NCI-H2196 treated with DMSO at 0.1 percent for 48 hours (cell line): ENCODE measurements at regions not wholly inside any gene's neighbourhood (a gene's known extent, or its start where the extent isn't known, plus 50 kb on each side); places are given as distances from the start of the nearest gene placed in this dataset.

Source experiments
- DNase-seq: peaks from one replicate; lab custom pipeline; 2025; ENCODE audit not compliant: unreplicated experiment; lab: John Stamatoyannopoulos, UW

- DNase-seq: no peak
Measured at GRCh38 chr2:12382366-12382765, 334.4 kb upstream of the TRIB2 start.

DNA sequence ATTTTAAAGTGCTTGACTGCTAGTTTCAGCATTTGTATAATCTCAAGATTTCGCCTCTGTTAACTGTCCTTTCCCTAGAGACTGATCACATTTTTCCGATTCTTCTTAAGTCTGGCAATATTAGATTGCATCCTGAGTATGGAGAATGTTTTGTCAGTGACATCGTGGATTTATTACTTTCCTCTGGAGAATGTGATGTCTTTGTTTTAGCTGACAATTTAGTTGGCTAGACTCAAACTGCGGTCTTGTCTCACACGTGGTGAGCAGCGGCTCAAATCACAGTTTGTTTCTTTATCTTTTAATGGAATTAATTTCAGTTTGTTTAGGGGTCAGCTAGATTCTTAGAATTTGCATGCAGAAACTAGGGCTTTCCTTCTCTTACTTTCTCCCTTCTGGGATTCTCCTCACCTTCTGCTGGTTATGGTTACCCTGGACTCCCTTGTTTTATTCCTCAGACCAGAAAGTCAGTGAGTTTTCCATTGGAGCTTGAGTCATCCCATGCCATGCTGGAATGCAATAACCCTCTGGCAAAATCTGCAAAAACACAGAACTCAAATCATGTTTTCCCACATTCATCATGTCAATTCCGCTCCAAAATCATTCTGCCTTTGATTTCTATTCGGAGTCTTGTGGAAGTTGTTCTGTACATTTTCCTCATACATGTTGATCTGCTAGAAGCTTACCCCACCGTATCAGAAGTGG is 327.2 kb upstream of the TRIB2 start:
- DNase-seq: no peak

DNA sequence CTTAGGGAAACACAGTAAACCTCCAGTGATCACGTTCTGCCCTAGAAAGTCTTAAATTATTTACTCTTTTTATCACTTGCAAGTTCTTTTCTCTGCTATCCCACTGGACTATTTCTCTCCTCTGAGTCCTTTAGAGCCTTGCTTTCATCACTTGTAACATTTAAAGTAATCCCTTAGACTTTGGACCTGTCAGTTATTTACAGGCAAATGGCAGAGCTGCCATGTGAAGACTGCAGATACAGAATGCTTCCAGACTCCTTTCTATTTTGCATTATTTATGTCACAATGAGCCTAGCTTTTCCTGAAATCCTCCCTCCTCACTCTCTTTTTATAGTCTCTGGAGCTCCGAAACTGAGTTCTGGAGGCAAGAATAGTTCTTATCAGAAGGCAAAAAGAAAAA is 325.6 kb upstream of the TRIB2 start:
- no peak for DNase-seq

GRCh38 chr2:12396699-12397098 is 320.0 kb upstream of the TRIB2 start:
- no peak for DNase-seq

- DNase-seq: no peak
Measured at GRCh38 chr2:12397854-12398253, 318.9 kb upstream of the TRIB2 start.

DNA sequence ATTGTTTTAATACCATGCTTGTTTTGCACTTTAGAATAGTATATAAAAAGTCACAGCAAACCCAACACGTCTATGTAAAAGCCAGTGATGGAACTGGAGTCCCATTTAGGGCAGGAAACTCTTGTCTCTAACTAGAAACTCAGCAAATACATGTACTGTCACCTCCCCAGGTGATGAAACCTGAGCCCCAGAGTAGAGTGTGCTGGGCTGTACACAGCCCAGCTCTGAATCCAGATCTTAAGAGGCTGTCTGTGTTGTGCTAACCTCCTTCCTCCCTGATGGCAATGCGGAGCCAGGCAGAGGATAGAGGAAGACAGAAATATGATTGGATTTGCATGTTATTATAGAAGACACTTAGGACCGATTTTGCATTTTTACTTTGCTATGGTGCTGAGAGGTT is 317.5 kb upstream of the TRIB2 start:
- DNase-seq: no peak

DNA sequence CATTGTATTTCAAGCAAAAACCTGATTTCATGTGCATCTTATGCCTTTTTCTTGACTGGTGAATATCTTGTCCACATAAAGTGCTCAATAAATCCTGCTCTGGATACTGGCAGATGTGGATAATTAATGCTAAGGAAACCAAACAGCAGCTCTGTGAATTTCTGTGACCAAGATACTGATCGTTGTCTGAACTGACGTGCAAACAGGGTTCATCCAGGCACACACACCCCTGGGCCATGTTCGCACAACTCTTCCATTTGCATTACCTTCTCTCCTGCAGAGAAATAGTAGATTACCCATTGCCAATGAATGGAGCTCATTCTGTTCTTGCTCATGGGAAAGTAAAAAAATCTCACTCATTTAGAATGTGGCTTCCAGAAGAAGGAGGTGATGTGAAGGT is 316.2 kb upstream of the TRIB2 start:
- no peak for DNase-seq

DNA sequence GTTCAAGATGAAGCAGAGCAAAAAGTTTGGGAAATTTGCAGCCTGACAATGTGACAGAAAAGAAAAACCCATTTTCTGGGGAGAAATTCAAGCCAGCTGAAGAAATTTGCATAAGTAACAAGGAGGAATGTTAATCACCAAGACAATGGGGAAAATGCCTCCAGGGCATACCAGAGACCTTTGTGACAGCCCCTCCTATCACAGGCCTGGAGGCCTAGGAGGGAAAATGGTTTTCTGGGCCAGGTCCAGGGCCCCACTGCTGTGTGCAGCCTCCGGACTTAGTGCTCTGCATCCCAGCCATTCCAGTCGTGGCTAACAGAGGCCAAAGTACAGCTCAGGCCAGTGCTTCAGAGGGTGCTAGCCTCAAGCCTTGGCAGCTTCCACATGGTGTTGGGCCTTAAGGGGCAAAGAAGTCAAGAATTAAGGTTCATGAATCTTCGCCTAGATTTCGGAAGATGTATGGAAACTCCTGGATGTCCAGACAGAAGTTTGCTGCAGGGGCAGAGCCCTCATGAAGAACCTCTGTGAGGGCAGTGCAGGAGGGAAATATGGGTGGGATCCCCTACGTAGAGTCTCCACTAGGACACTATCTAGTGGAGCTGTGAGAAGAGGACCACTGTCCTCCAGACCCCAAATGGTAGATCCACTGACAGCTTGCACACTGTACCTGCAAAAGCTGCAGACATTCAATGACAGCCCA is 314.1 kb upstream of the TRIB2 start:
- DNase-seq: no peak

DNA sequence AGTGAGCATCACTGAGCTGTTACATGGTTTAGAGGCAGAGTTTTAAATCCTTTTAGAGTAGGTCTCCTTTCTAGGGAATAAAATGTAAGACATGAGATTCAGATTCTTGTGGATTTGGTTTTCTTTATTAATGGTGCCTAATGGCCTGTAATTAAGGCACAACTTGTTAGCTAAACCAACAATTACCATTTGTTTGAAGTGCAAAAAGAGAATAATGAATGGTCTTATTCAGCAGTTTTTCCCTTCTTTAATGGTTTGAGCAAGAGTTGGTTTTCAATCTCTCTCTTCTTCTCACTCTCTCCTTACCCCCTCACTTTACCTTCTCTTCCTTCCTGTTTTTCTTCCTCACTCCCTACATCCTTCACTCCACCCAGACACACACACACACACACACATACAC is 312.2 kb upstream of the TRIB2 start:
- no peak for DNase-seq

DNA sequence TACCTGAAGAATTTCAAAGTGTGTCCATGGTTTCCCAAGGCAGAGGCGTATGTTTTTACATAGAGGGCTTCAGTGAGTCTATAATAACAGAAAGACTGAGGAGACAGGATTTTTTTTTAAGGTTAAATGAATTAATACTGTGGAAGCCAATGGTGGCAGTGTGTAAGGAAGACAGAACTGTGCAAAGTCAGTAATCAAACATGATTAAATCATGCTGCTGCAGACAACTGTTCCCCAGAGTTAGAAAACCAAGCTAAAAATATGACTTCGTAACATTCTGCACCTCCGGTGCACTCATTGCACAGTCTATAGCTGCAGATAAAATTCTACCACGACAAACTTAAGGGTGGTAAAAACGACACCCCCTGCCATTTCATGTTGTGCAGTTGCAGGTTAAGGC is 309.6 kb upstream of the TRIB2 start:
- DNase-seq: no peak

DNA sequence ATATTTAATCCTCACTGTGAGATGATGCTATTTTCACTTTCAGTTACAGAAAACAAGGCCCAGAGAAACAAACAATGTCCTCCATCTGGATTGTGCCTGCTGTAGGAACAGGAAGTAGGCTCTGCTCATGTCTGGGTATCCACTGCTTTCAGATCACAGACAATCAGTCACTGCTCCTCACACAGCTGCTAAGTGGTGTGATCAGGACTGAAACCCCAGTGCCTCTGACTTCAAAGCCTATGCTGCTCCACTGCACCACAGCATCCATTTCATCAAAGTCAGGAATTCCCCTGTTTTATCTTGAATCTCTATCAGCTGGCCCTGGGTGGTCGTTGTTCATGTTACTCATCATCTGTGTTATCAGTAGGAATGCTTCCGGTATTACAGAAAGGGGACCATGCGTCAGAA is 303.8 kb upstream of the TRIB2 start:
- DNase-seq: no peak

DNA sequence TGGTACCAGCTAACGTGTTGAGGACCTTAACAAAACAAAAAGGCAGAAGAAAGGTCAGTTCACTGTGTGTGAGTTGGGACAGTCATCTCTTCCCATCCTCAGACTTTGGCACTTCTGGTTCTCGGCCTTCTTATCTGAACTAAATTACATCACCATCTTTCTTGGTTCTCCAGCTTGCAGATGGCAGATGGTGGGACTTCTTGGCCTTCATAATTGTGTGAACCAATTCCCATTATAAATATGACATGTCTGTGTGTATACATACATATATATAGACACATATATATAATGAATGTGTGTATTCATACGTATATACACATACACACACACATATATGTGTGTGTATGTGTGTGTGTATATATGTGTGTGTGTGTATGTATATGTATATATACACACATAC is 301.2 kb upstream of the TRIB2 start:
- DNase-seq: no peak

- DNase-seq: no peak
Measured at GRCh38 chr2:12416600-12416999, 300.1 kb upstream of the TRIB2 start.

DNA sequence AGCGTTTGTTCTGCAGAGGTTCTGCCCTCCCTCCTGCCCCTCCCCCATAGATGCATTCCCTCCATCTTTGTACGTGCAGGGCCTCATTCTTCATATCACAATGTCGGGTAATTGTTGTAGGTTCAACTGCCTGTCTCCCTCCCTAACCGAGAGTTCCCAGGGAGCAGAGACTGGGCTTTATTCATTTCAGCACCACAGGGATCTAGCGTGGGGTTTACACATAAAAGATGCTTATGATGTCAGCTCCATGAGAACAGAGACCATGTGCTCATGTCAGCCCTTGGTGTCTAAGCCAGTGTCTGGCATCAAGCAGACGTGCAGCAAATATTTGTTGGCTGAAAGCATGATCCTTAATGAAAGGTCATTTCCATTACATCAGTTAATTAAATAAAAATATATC is 298.9 kb upstream of the TRIB2 start:
- no peak for DNase-seq

- no peak for DNase-seq
Measured at GRCh38 chr2:12419803-12420202, 296.9 kb upstream of the TRIB2 start.

DNA sequence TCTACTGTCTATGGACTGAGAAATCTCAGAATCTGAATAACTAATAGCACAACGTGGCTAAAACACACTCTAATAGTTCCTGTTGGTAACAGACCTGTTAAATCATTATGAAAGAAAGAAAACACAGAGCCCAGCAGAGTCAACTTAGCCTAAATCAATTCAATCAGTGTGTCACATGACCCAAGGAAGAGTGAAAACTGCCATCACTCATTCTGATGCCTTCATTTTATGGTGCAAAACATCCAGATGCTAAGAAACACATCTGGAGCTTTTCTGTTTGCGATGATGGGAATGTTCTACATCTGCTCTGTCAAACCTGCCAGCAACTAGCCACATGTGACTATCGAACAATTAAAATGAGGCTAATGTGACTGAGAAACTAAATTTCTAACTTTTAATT is 295.7 kb upstream of the TRIB2 start:
- DNase-seq: no peak

GRCh38 chr2:12424219-12424618 is 292.5 kb upstream of the TRIB2 start:
- DNase-seq: no peak

- DNase-seq: no peak
Measured at GRCh38 chr2:12424809-12425208, 291.9 kb upstream of the TRIB2 start.

GRCh38 chr2:12428324-12428723 is 288.4 kb upstream of the TRIB2 start:
- DNase-seq: no peak

- DNase-seq: no peak
Measured at GRCh38 chr2:12428786-12429185, 287.9 kb upstream of the TRIB2 start.

- no peak for DNase-seq
Measured at GRCh38 chr2:12429779-12430406, 286.8 kb upstream of the TRIB2 start.

DNA sequence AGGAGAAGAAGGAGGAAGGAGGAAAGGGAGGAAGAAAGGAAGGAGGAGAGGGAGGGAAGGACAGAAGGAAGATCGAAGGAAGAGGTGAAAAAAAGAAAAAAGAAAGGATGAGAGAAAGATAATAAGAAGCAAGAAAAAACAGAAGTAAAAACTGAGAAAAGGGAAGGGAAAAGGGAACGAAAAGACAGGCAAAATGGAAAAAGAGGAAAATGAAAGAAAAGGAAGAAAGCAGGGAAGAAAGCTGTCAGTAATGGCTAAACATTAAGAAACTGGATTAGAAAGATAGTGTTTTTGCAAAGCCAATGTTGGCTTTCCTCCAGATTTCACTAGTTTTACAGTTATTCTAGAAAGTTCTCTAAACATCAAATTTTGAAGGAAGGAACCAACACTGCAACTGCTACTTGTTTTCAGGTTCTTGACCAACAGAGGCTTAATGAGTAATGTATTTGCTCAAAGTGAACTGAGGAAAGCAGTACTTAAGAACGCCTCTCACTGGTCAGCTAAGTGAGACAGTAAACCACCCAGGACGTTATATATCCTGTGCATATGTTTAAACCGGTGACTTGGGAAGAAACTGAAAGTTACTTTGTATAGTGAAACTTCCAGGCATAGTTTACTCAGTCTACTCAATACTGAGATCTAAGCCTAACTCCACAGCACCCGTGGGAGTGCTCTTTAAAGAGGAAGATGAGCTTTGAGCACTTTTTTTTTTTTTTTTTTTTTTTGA is 286.2 kb upstream of the TRIB2 start:
- DNase-seq: no peak
